Bronchial epithelial cell (primary cell): ENCODE measurements at regions not wholly inside any gene's neighbourhood (a gene's known extent, or its start where the extent isn't known, plus 50 kb on each side); places are given as distances from the start of the nearest gene placed in this dataset.

Experiments used
- DNase-seq: peaks from one replicate; pipeline ENCODE4 v3.0.0-alpha.2; 2010; ENCODE audit warnings: low read depth
- FAIRE-seq: peaks from 2 replicates; lab custom pipeline; 2011; peaks lifted over from hg19 to GRCh38; lab: Jason Lieb, UNC
- H3K27me3 ChIP-seq: 2 replicates; pipeline ENCODE4 v1.5.1; 2011; ENCODE audit warnings: low read length; ENCODE audit not compliant: control insufficient read depth, insufficient read depth
- H3K36me3 ChIP-seq: 2 replicates; pipeline ENCODE4 v1.5.1; 2011; ENCODE audit warnings: low read length; ENCODE audit not compliant: control insufficient read depth, insufficient read depth
- H3K4me3 ChIP-seq: 2 replicates; pipeline ENCODE4 v1.5.1; 2011; ENCODE audit warnings: mild to moderate bottlenecking, low read depth, low read length, control low read depth
- TF ChIP-seq, protein P1 (sequence below): IDR thresholded peaks from 2 replicates; pipeline ENCODE4 v1.5.1; 2011; ENCODE audit warnings: mild to moderate bottlenecking, moderate library complexity, low read length, control low read depth, inconsistent platforms; ENCODE audit not compliant: insufficient read depth, severe bottlenecking

DNA sequence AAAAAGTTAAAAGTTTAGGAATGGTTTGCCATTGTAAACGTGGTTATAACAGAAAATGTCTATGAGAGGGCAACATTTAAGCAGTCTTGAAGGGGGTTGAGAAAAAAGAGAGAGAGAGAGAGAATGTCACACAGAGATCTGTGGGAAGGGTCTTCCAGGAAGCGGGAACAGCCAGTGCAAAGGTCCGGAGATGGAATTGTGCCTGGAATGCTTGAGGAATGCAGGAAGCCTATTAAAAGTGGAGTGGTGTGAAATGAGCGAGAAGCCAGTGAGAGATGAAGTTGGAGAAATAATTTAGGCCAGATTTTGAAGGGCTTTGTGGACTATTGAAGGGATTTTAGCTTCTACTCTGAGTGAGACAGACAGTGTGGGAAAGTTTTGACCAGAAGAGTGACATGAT lies 406.8 kb upstream of the TBX3 start:
- H3K27me3 ChIP-seq, result no peaks in the 10 kb centered on the region
- no peak overlapping the region for H3K4me3 ChIP-seq
- DNase-seq (no peak), FAIRE-seq (no peak)
- no peaks in the 10 kb centered on the region for H3K36me3 ChIP-seq
- TF ChIP-seq, protein P1, sequence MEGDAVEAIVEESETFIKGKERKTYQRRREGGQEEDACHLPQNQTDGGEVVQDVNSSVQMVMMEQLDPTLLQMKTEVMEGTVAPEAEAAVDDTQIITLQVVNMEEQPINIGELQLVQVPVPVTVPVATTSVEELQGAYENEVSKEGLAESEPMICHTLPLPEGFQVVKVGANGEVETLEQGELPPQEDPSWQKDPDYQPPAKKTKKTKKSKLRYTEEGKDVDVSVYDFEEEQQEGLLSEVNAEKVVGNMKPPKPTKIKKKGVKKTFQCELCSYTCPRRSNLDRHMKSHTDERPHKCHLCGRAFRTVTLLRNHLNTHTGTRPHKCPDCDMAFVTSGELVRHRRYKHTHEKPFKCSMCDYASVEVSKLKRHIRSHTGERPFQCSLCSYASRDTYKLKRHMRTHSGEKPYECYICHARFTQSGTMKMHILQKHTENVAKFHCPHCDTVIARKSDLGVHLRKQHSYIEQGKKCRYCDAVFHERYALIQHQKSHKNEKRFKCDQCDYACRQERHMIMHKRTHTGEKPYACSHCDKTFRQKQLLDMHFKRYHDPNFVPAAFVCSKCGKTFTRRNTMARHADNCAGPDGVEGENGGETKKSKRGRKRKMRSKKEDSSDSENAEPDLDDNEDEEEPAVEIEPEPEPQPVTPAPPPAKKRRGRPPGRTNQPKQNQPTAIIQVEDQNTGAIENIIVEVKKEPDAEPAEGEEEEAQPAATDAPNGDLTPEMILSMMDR, result no peak

DNA sequence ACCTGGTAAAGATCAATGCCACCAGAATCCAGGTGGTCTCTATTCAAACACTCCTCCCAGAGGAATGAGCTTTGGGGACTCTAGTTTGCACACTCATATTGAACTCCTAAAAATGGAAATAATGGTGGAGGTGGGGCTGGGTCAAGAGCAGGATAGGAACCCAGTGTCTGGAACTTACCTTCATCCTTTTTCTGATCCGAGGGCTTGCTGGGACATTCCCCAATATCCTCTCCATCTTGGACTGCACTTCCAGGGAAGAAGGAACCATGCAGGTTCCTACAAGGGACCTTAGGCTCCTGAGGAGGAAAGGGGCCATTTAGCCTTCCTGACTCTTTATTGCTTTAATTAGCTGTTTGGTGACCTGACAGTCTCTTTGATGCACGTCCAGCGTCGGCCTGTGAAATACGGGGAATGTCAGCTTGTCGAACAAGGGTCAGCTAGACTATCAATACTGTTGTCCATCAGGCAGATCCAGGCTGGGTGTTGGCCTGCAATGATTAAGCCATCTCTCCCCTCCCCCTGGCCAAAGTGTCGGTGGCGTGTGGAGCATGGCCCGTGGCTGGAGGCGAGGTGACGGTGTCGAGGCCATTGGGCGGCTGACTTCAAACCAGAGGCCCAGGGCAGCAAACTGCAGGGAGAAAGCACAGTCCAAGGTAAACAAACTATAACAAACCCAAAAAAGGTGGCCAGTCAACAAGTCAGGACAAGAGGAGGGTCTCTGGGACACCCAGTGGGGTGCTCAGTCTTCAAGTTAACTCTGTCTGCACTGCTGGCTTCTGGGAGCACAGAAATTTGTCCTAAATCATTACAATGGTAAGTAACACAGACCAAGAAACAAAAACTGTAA lies 405.2 kb upstream of the TBX3 start:
- Histone ChIP-seq H3K36me3 (no peaks in the 10 kb centered on the region), H3K4me3 (no peak overlapping the region), H3K27me3 (no peaks in the 10 kb centered on the region)
- no peak for FAIRE-seq
- DNase-seq, result no peak
- TF ChIP-seq, protein P1, result no peak

DNA sequence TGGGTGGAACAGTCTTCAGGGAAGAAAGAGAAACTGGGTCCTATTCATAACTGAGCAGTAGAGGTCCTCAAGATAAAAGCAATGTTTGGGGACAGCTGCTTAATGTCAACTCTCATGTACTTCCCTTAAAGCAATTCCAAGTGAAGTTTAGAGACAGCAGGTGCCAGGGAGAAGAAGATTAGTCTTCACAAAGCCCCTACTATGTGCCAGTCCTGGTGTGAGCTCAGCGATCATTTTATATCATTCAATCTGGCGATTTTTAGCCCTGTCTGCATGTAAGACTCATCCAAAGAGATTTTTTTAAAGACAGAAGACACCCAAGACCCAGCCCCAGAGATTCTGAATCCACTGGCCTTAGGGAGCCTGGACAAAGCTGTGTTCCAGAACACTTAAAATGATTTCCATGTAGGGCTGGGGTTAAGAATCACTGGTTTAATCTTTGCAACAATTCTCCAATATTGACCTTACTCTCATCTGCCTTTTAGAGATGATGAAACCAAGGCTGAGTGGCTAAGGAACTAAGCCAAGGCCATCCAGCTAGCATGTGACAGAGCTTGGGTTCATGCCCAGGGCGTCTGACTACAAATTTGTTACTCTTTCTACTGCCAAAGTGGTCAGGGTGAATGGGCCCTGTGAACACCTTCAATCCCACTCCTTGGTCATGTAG lies 404.5 kb upstream of the TBX3 start:
- DNase-seq, result no peak
- Histone ChIP-seq H3K27me3 (no peaks in the 10 kb centered on the region), H3K36me3 (no peaks in the 10 kb centered on the region), H3K4me3 (no peak overlapping the region)
- no peak for FAIRE-seq
- TF ChIP-seq, protein P1, result no peak

DNA sequence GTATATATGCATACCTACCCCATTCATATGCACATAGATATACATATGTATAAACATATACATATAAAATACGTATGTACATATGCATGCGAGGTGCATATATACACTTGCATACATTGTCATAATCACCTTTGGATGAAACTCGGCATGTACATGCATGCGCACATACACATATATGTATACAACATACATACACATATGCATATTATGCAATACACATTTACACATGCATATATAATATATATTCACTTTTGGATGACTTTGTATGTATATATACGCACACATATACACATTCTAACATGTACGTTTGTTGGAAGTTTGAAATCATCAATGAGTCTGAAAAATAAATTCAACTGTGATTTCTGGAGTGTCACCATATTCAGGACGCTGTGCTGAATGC lies 401.6 kb upstream of the TBX3 start:
- FAIRE-seq, result no peak

DNA sequence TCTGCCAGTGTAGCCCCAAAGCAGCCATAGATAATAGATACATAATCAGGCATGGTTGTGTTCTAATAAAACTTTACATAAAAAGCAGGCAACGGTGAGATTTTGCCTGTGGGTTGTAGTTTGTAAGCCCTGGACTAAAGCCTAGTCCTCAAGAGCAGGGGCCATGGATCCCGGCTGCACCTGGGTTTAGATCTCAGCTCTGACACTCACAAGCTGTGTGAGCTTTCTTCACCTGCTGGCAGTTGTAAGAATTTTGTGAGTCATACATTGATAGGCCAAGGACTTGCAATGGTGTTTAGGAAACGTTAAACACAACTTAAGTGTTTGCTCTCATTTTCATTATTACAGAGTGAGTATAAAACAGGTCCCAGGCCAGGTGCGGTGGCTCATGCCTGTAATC lies 395.8 kb upstream of the TBX3 start:
- TF ChIP-seq, protein P1, result no peak
- Histone ChIP-seq H3K36me3 (no peaks in the 10 kb centered on the region), H3K4me3 (no peak overlapping the region), H3K27me3 (no peaks in the 10 kb centered on the region)
- no peak for FAIRE-seq
- peak; percentile 21 for DNase-seq

More for the DNA sequence above, 401.6 kb upstream of the TBX3 start:
- TF ChIP-seq, protein P1, result no peak
- Histone ChIP-seq H3K4me3 (no peak overlapping the region), H3K36me3 (no peaks in the 10 kb centered on the region), H3K27me3 (no peaks in the 10 kb centered on the region)
- DNase-seq, result no peak
